HG02970 (cell line): ENCODE measurements at regions not wholly inside any gene's neighbourhood (a gene's known extent, or its start where the extent isn't known, plus 50 kb on each side); places are given as distances from the start of the nearest gene placed in this dataset.

ENCODE experiments used
- ATAC-seq: cut with Tn5 transposase; IDR thresholded peaks from one replicate; pipeline ENCODE4 v1.9.1; 2021; ENCODE audit warnings: mild to moderate bottlenecking, moderate library complexity, moderate number of reproducible peaks; ENCODE audit not compliant: unreplicated experiment, low FRiP score

- no peak for ATAC-seq
Measured at GRCh38 chr18:77714716-77715115, 465.1 kb downstream of the GALR1 start.

GRCh38 chr18:77716282-77716681 is 466.6 kb downstream of the GALR1 start:
- ATAC-seq, result no peak

- ATAC-seq, result no peak
Measured at GRCh38 chr18:77733292-77733903, 483.8 kb downstream of the GALR1 start.

GRCh38 chr18:77736842-77737241 is 487.2 kb downstream of the GALR1 start:
- no peak for ATAC-seq

GRCh38 chr18:77737405-77737804 is 487.8 kb downstream of the GALR1 start:
- ATAC-seq, result no peak

GRCh38 chr18:77749089-77749488 is 499.4 kb downstream of the GALR1 start:
- ATAC-seq, result no peak

GRCh38 chr18:77750006-77750405 is 500.4 kb downstream of the GALR1 start:
- no peak for ATAC-seq

GRCh38 chr18:77754475-77755044 is 504.9 kb downstream of the GALR1 start:
- no peak for ATAC-seq

GRCh38 chr18:77755187-77755586 is 505.5 kb downstream of the GALR1 start:
- ATAC-seq, result no peak

GRCh38 chr18:77761332-77761731 is 511.7 kb downstream of the GALR1 start:
- no peak for ATAC-seq

- ATAC-seq, result no peak
Measured at GRCh38 chr18:77762014-77762413, 512.4 kb downstream of the GALR1 start.

- ATAC-seq, result no peak
Measured at GRCh38 chr18:77762642-77763041, 513.0 kb downstream of the GALR1 start.

GRCh38 chr18:77763530-77764145 is 514.0 kb downstream of the GALR1 start:
- no peak for ATAC-seq

GRCh38 chr18:77765468-77765867 is 515.8 kb downstream of the GALR1 start:
- ATAC-seq, result no peak

GRCh38 chr18:77766421-77766820 is 516.8 kb downstream of the GALR1 start:
- no peak for ATAC-seq

- ATAC-seq, result no peak
Measured at GRCh38 chr18:77772177-77772576, 522.5 kb downstream of the GALR1 start.

- no peak for ATAC-seq
Measured at GRCh38 chr18:77776104-77776503, 526.5 kb downstream of the GALR1 start.

- ATAC-seq, result no peak
Measured at GRCh38 chr18:77777163-77777562, 527.5 kb downstream of the GALR1 start.

- ATAC-seq, result no peak
Measured at GRCh38 chr18:77784759-77785379, 535.2 kb downstream of the GALR1 start.

- ATAC-seq, result no peak
Measured at GRCh38 chr18:77785415-77785975, 535.8 kb downstream of the GALR1 start.

GRCh38 chr18:77803024-77803423 is 553.4 kb downstream of the GALR1 start:
- ATAC-seq, result no peak
